Skeletal muscle tissue (tissue), 3 donors: ENCODE measurements at regions not wholly inside any gene's neighbourhood (a gene's known extent, or its start where the extent isn't known, plus 50 kb on each side); places are given as distances from the start of the nearest gene placed in this dataset.
"Not testable (repeated sequence)": the region's sequence is repeated elsewhere in the genome, so short reads cannot be mapped to it uniquely, and the experiment has no call there.

ENCODE experiments used
- H3K27ac ChIP-seq: one replicate; pipeline ENCODE4 v1.7.0; 2013; ENCODE audit warnings: mild to moderate bottlenecking, low read depth, low read length, inconsistent platforms
- H3K27me3 ChIP-seq, 3 donors: one replicate each; pipeline ENCODE4 v1.7.0; 2013; ENCODE audit warnings: low read length in 3 of 3; ENCODE audit not compliant: control insufficient read depth in 3 of 3, insufficient read depth in 3 of 3
- H3K36me3 ChIP-seq, 3 donors: one replicate each; pipeline ENCODE4 v1.7.0; 2013; ENCODE audit warnings: low read length in 3 of 3; ENCODE audit not compliant: control insufficient read depth in 3 of 3, insufficient read depth in 3 of 3
- H3K4me1 ChIP-seq, 3 donors: one replicate each; pipeline ENCODE4 v1.7.0; 2013; ENCODE audit warnings: low read length in 3 of 3, mild to moderate bottlenecking in 3 of 3; ENCODE audit not compliant: control insufficient read depth in 3 of 3, insufficient read depth in 3 of 3
- H3K4me3 ChIP-seq, 3 donors: one replicate each; pipeline ENCODE4 v1.7.0; 2013; ENCODE audit warnings: low read length in 3 of 3
- H3K9ac ChIP-seq, 3 donors: one replicate each; pipeline ENCODE4 v1.7.0; 2013; ENCODE audit warnings: low read length in 3 of 3, mild to moderate bottlenecking in 3 of 3, moderate library complexity in 2 of 3, low read depth in 1 of 3
- H3K9me3 ChIP-seq, 3 donors: one replicate each; pipeline ENCODE4 v1.7.0; 2013; ENCODE audit warnings: low read length in 3 of 3; ENCODE audit not compliant: control insufficient read depth in 3 of 3
- donor health status: Osteomylitis.

GRCh38 chr5:174911118-174911517, 186.7 kb downstream of the MSX2 start:
- peaks cover 0 to 5% (median 0%) of the 10 kb centered on the region in 3 donors for H3K27me3 ChIP-seq
- H3K4me1 ChIP-seq, result peaks cover 0 to 4% (median 0%) of the 10 kb centered on the region in 3 donors
- H3K36me3 ChIP-seq, result no peaks in the 10 kb centered on the region
- no peak overlapping the region for H3K27ac ChIP-seq
- no peak overlapping the region for H3K4me3 ChIP-seq
- H3K9me3 ChIP-seq, result no peaks in the 10 kb centered on the region
- H3K9ac ChIP-seq, result no peak overlapping the region

- H3K4me3 ChIP-seq, result peak overlapping the region; percentile 5 to 61 (median 32)
- no peaks in the 10 kb centered on the region for H3K36me3 ChIP-seq
- peaks cover 0 to 5% (median 0%) of the 10 kb centered on the region in 3 donors for H3K27me3 ChIP-seq
- H3K4me1 ChIP-seq, result peaks cover 0 to 4% (median 0%) of the 10 kb centered on the region in 3 donors
- H3K9me3 ChIP-seq, result no peaks in the 10 kb centered on the region
- H3K9ac ChIP-seq, result no peak overlapping the region
- H3K27ac ChIP-seq, result no peak overlapping the region
These were observed 185.9 kb downstream of the MSX2 start for GRCh38 chr5:174910245-174910737.

DNA sequence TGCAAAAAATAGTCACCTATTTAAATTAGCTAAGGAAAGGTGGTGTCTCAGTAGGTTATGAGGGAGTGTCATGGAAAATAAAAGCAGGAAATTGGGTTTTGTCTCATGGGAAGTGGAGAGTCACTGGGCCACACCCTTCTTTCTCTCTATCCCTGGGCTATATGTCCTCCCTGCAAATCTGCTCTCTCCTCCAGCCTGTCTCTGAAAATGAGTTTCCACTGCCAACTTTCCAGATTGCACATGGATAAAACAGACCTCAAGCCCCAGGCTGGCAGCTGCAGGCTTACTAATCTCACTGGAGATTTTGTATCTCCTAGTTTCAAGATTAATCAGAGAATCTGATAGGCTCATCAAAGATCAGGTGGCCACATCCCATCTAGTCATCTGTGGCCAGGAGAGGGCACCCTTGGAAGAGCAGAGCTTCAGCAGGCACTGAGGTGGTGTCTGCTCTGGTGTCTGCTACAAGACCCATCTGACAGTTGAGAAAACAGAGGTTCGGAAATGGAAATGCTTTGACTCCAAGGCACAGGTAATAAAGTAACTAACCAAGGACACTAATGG, 178.9 kb downstream of the MSX2 start:
- Histone ChIP-seq H3K27ac (no peak overlapping the region), H3K4me3 (no peak overlapping the region), H3K4me1 (no peaks in the 10 kb centered on the region), H3K36me3 (no peaks in the 10 kb centered on the region), H3K27me3 (no peaks in the 10 kb centered on the region), H3K9ac (no peak overlapping the region), H3K9me3 (no peaks in the 10 kb centered on the region)

GRCh38 chr5:174901336-174901735, 177.0 kb downstream of the MSX2 start:
- Histone ChIP-seq H3K9me3 (no peaks in the 10 kb centered on the region), H3K4me3 (no peak overlapping the region), H3K36me3 (no peaks in the 10 kb centered on the region), H3K27ac (no peak overlapping the region), H3K4me1 (no peaks in the 10 kb centered on the region), H3K27me3 (no peaks in the 10 kb centered on the region), H3K9ac (no peak overlapping the region)

DNA sequence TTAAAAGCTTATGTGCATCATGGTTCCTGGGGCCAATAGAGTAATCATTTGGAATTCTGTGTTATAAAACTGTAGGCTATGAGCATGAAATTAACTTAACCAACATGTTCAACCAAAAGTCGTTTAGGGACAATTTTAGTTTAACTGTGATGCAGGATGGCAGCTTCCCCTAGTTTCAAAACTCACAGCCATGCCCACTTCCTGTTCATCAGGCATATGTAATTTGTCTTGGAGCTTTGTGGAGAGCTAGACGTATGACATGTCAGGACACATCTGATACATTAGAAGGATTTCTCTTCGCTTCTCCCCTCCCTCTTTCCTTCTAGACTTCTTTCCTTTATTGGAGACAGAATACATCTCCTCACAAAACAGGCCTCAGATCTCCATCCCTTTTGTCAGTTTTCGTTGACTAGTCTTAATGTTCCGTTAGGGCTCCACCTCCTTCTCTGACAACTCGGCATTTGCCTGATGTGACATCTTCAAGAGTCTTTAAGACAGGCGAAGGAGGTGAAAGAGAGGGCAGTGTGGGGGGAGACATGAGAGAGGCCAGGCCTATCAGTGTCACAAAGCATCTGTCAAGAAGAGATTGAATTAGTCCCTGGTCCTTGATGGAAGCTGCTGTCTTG, 176.0 kb downstream of the MSX2 start:
- Histone ChIP-seq H3K9ac (no peak overlapping the region), H3K4me3 (no peak overlapping the region), H3K9me3 (no peaks in the 10 kb centered on the region), H3K36me3 (no peaks in the 10 kb centered on the region), H3K27ac (no peak overlapping the region), H3K4me1 (no peaks in the 10 kb centered on the region), H3K27me3 (no peaks in the 10 kb centered on the region)

- Histone ChIP-seq H3K36me3 (no peaks in the 10 kb centered on the region), H3K27me3 (no peaks in the 10 kb centered on the region), H3K9ac (no peak overlapping the region), H3K9me3 (no peaks in the 10 kb centered on the region), H3K27ac (no peak overlapping the region), H3K4me1 (no peaks in the 10 kb centered on the region), H3K4me3 (no peak overlapping the region)
These were observed 173.0 kb downstream of the MSX2 start for GRCh38 chr5:174897281-174897950.

DNA sequence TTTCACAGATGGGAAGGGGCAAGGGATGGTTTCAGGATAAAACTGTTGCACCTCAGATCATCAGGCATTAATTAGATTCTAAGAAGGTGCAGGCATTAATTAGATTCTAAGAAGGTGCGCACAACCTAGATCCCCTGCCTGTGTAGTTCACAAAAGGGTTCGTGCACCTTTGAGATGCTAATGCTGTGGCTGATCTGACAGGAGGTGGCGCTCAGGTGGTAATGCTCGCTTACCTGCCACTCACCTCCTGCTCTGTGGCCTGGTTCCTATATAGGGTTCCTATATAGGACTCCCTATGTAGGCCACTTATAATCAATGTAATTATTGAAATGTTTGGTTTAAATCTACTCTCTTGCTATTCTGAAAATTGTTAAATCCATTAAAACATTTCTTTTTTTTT, 171.0 kb downstream of the MSX2 start:
- Histone ChIP-seq H3K4me3 (no peak overlapping the region), H3K36me3 (no peaks in the 10 kb centered on the region), H3K9ac (no peak overlapping the region), H3K27me3 (no peaks in the 10 kb centered on the region), H3K27ac (no peak overlapping the region), H3K4me1 (no peaks in the 10 kb centered on the region), H3K9me3 (no peaks in the 10 kb centered on the region)

DNA sequence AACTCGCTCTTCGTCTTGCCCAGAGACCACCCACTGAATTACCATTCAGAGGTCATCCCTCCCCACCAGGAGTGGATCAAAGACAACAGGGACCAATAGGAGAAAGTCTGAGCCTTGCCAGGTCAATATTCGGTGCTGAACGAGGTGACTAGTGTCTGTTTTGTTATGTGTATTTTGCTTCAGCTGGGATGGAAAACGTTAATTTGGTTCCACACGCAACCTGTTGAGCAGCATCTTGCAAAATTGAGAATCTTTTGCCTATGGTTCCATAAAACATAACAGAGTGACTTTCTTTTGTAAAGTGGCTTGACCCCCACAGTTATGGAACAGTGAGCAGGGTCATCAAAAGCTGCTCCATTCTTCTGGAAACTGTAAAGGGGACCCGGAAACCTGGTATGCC, 168.4 kb downstream of the MSX2 start:
- Histone ChIP-seq H3K4me3 (no peak overlapping the region), H3K27ac (no peak overlapping the region), H3K9ac (no peak overlapping the region), H3K4me1 (no peaks in the 10 kb centered on the region), H3K27me3 (no peaks in the 10 kb centered on the region), H3K9me3 (no peaks in the 10 kb centered on the region), H3K36me3 (no peaks in the 10 kb centered on the region)

- H3K27me3 ChIP-seq, H3K9ac ChIP-seq, H3K4me3 ChIP-seq, H3K9me3 ChIP-seq, H3K27ac ChIP-seq, H3K4me1 ChIP-seq, H3K36me3 ChIP-seq: not testable (repeated sequence)
These were observed 156.2 kb downstream of the MSX2 start for GRCh38 chr5:174880412-174881200.

- H3K4me3 ChIP-seq, result no peak overlapping the region
- H3K9me3 ChIP-seq, result peaks cover 0 to 4% (median 3%) of the 10 kb centered on the region in 3 donors
- peaks cover 0 to 8% (median 6%) of the 10 kb centered on the region in 3 donors for H3K27me3 ChIP-seq
- H3K27ac ChIP-seq, result no peak overlapping the region
- H3K36me3 ChIP-seq, result no peaks in the 10 kb centered on the region
- no peaks in the 10 kb centered on the region for H3K4me1 ChIP-seq
- H3K9ac ChIP-seq, result no peak overlapping the region
These were observed 153.6 kb downstream of the MSX2 start for GRCh38 chr5:174877987-174878386.
